Fibroblast of mammary gland (primary cell): ENCODE measurements at regions not wholly inside any gene's neighbourhood (a gene's known extent, or its start where the extent isn't known, plus 50 kb on each side); places are given as distances from the start of the nearest gene placed in this dataset.
"Not testable (repeated sequence)": the region's sequence is repeated elsewhere in the genome, so short reads cannot be mapped to it uniquely, and the experiment has no call there.

Experiments
- DNase-seq: peaks from one replicate; pipeline ENCODE4 v3.0.0-alpha.2; 2010; ENCODE audit warnings: low read depth
- H3K4me3 ChIP-seq: 2 replicates; pipeline ENCODE4 v1.5.1; 2011; ENCODE audit warnings: low read depth, mild to moderate bottlenecking, low read length, moderate library complexity; ENCODE audit not compliant: control insufficient read depth
- CTCF ChIP-seq: conservative IDR thresholded peaks from 2 replicates; pipeline ENCODE4 v1.5.1; 2011; ENCODE audit warnings: low read depth, low read length, inconsistent platforms; ENCODE audit not compliant: control insufficient read depth, insufficient read depth

DNA sequence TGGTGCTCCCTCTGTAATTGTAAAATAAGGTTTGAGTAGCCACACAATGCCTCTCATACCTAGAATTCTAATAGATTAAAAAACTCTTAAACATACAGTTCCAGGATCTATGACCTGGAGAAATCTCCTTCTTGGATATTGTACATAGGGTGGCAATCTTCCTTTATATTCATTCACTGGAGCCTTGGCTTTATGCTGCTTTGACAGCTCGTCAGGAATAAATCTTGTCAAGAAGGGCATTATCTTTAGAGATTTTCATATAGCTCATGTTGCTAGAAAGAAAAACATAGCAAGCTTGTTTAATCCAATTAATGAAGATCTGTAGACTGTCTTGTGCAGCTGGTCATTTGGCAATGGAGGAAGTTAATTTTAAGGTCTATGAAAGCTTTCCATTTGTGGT is 131.1 kb downstream of the PYDC2 start:
- no peak for TF ChIP-seq CTCF
- DNase-seq: no peak
- H3K4me3 ChIP-seq: no peak overlapping the region

DNA sequence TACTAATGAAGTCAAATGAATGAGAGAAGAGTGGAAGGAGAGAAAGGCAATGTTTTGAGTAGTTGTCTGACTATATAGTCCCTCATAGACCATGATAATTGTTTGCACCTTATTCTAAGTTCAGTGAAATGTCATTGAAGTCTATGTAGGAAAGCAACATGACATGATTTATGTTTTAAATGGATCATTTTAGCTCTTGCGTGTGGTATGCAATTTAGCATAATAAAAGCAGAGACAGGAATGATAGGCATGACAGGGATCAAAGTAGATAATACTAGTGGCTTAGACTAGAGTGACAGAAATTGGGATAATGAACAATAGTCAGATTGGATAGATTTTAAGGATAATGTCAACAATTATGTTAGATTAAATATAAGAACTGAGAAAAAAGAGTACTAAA is 132.5 kb downstream of the PYDC2 start:
- no peak for TF ChIP-seq CTCF
- no peak for DNase-seq

DNA sequence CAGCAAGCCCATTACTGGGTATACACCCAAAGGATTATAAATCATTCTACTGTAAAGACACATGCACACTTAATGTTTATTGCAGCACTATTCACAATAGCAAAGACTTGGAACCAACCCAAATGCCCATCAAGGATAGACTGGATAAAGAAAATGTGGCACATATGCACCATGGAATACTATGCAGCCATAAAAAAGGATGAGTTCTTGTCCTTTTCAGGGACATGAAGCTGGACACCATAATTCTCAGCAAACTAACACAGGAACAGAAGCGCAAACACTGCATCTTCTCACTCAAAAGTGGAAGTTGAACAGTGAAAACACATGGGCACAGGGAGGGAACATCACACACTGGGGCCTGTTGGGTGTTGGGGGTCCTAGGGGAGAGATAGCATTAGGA is 154.5 kb downstream of the PYDC2 start:
- DNase-seq, H3K4me3 ChIP-seq: not testable (repeated sequence)

More for the DNA sequence above, 132.5 kb downstream of the PYDC2 start:
- no peak overlapping the region for H3K4me3 ChIP-seq

- no peak for DNase-seq
- no peak overlapping the region for H3K4me3 ChIP-seq
- no peak for TF ChIP-seq CTCF
Observed at GRCh38 chr3:191624299-191624698, 163.3 kb downstream of the PYDC2 start.

DNA sequence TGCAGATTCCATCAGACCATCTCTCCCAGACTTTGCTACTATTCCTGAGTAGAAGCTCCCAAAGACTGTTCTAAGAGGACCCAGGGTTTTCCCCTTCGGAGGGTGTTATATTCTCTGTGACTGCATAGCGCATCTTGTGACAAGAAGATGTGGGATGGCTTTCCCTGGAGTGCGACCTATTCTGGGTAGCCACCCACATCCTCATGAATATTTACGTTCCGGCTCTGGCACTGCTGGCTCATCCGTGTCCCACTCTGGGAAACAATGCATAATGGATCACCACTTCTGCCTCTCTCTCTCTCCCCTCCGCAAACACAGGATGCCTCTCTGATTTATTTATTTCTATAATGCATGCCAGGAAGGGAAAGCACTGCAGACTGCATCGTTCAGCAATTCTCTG is 166.1 kb downstream of the PYDC2 start:
- no peak for DNase-seq
- no peak overlapping the region for H3K4me3 ChIP-seq
- no peak for TF ChIP-seq CTCF

- H3K4me3 ChIP-seq: no peak overlapping the region
- TF ChIP-seq CTCF: no peak
- no peak for DNase-seq
Observed at GRCh38 chr3:191628571-191628970, 167.6 kb downstream of the PYDC2 start.

- no peak overlapping the region for H3K4me3 ChIP-seq
- DNase-seq: no peak
Observed at GRCh38 chr3:191631496-191631895, 170.5 kb downstream of the PYDC2 start.

More at GRCh38 chr3:191631496-191631895, 170.5 kb downstream of the PYDC2 start:
- TF ChIP-seq CTCF: no peak
